ENCODE measurements at regions not wholly inside any gene's neighbourhood (a gene's known extent, or its start where the extent isn't known, plus 50 kb on each side); places are given as distances from the start of the nearest gene placed in this dataset.

DNA sequence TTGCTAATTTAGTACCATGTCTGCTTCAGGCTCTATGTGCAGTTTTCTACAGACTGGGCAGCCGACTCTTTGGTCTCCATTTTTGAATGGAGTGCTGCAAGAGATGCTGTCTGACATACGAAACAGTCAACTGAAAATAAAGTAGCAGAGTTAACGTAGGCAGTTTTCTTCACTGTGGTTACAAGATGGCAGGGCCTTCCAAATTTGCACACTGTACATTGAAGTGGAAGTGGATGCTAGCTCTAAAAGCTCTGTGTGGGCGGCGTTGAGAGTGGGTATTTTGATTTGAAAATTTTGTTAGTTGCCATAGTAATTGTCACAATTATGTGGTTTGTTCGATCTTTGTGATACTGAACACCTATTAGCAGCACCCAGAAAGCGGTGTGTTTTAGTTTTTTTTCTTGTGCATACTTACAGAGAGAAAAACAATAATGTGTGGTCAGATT, 154.9 kb upstream of the ATP2B1 start:
- no peak for DNase-seq (ENCODE audit: low spot score)

- no peak for DNase-seq (ENCODE audit: low spot score)
Measured at GRCh38 chr12:89862511-89863445, 154.1 kb upstream of the ATP2B1 start.

- no peak for DNase-seq (ENCODE audit: low spot score)
Measured at GRCh38 chr12:89861086-89861485, 152.4 kb upstream of the ATP2B1 start.

DNA sequence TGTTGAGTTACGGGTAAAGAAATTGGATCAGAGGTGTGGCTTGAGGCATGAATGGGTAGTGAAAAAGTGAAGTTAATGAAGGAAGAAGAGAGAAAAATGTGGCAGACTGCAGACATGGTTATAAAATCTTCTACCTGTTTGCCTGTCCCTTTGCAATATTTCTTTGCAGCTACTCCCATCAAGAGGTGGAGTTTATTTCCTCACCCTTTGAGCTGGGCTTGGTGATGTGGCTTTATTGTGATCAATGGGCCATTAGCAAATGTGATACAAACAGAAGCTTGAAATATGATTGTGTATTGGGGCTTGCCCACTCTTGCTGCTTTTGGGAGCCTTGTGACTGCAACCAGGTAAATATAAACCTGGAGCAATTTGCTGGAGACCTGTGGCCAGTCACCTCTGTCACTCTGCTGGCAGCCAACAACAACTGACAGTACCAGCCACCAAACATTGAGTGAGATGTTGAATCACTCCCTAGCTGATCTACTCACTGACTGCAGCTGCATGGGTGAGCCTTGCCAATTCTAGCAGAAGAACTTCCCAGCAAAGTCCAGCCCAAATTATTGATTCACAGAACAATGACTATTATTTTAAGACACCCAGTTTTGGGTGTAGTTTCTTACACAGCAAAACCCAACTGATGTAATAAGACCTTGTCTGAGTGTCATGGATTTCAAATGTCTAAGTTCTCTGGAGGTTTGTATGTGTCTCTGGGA, 151.0 kb upstream of the ATP2B1 start:
- no peak for DNase-seq (ENCODE audit: low spot score)

DNA sequence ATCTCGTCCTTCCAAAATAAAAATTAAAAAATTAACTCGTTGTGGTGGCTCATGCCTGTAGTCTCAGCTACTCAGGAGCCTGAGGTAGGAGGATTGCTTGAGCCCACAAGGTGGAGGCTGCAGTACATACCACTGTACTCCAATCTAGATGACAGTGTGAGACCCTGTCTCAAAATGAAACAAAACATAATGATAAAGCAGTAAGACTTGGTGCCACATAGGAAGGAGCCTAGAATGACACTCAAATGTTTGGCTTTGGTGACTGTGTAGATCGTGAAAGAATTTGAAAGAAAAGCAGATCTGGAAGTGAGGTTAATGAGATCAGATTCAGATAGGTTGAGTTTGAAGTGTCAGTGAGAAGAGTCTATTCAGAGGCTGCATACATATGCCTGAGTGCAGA, 150.1 kb upstream of the ATP2B1 start:
- no peak for DNase-seq (ENCODE audit: low spot score)

GRCh38 chr12:89857652-89858274, 149.1 kb upstream of the ATP2B1 start:
- no peak for DNase-seq (ENCODE audit: low spot score)

DNA sequence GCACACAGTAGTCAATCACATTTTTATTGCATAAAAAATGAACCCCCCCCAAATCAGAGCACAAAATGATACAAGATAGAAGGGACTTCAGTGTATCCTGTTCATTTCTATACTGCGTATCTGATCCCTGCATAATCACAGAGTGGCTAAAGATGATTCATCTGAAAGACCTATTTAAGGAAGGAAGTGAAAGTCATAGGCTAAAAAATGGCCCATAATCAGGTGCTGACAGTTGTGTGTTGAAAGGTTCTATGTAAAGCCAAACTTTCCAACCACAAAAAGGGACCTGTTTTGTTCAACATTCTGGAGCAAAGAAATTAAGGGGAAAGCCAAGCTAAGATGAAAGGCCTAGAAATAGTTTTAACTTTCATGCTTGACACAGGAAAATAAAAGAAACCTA, 147.8 kb upstream of the ATP2B1 start:
- DNase-seq (ENCODE audit: low spot score): no peak

DNA sequence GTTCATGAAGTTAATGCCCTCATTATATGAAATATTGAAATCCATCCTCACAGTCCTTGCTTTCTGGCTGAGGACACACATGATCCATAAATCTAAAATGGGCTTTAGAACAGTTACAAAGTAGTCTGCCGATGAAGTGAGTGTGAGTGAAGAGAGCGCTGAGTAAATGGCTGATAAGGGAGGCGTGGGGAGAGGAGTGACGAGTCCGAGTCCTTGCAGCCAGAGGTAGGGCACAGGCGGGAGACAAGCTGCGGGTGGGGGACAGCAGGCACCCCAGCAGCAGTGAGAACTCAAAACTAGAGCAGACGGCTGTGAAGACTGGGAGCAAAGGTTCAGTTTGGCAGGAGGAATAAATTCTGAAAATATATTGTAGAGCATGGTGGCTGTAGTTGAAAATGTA, 140.1 kb upstream of the ATP2B1 start:
- DNase-seq (ENCODE audit: low spot score): no peak

DNA sequence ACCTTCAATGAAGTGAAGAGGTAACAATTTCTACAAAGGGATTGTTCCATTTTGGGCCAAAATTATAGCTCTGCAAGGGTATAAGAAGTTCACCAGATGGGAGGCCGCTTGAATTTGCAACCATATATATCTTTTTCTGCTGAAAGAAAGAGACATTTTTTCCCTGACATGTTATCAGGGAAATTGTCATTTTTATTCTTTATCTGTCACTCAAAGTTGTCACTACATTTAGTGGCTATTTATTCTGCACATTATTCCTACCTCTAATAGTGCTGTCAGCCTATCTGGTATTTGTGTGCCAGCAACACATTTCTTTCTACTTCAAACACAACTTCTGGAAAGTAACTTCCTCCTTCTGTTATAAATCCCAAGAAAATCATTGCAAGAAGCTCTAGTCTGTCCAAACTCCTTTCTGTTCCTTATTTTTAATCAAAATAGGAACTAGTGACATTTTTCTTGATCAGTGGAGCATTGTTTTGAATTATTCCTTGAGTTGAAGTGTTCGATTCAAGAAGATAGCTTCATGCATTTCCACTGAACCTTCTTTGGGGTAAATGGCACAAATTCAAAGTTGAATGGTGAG, 137.9 kb upstream of the ATP2B1 start:
- no peak for DNase-seq (ENCODE audit: low spot score)

DNA sequence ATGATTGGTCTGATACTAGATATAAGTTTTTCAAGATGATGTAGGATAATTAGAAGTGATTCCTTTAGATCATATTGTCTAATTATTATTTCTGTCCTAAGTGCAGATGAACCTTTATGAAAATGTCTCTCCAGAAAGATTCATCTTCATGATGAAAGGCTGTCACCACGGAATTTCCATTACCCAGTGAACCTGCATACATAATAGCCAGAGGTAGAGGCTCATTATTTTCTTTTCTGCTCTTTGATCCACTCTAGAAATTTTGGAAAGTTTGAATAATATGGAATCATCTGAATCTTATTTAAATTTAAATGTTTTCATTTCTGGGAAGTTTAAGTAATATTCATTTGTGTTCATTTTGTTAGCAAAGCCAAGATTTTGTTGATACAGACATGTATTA, 137.1 kb upstream of the ATP2B1 start:
- DNase-seq (ENCODE audit: low spot score): no peak

DNA sequence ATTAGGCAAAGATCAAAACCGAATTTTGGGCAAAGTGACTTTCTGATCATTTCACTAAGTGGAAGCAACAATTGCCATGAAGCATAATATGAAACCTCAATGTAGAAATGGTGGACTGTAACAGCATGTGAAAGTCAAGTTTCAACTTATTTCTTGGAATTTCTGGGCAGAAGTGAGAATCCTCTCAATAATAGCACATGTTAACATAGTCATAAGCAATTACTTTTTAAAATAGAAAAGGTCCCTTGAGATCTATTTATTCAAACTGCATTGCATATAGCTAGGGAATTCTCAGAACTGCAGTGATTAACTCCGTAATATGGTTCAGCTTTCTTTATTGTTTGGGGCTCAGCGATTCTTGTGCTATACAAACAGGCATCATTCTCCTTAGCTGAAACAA, 136.7 kb upstream of the ATP2B1 start:
- no peak for DNase-seq (ENCODE audit: low spot score)

- DNase-seq (ENCODE audit: low spot score): no peak
Measured at GRCh38 chr12:89844539-89844938, 135.9 kb upstream of the ATP2B1 start.

DNA sequence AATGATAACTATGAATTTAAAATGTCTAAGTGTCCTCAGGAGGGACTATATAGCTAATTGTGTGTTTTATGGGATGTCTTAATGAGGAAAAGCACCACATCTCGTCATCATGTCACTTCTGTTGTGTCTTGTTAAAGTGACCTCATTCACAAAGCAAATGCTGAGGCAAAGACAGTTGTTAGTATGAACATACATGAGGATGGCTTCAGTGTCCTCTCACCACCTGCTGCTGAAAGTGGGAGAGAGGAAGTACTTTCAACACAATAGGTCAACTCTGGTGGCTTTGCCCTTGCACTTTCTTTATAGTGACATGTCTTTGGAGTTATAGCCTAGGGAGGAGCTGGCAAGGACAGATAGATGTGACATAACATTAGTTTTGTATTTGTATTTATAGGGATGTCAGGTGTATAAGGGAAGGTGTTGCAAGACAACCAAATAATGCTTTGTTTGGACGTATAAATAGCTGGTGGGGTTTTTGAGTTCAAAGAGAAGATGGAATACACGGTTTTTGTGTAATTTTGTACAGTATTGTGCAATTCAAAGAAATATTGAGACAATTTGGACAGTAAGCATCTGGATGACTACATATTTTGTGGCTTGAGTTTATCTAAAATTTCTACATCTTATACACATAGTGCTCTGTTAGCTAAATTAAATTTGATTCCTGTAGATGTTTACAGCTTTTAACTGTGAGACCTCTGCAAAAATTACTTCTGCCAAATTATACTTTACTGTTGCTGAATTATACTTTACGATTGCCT, 131.7 kb upstream of the ATP2B1 start:
- DNase-seq (ENCODE audit: low spot score): no peak

DNA sequence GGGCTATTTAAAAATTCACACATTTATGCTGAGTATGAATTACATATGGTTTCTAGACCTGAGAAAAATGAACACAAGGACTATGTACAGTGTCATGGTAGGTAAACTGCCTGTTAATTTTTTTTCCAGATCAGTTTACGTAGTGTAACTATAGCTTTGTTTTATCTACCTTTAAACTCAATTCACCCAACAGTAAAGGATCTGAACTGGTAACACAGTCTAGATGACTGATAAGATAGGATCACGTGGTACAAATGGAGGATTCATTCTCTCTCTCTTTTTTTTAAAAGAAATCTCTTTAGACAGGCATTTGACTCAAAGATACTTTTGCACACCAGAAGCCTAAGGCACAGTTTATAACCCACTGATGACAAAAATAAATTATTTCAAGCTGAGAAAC, 130.8 kb upstream of the ATP2B1 start:
- no peak for DNase-seq (ENCODE audit: low spot score)

DNA sequence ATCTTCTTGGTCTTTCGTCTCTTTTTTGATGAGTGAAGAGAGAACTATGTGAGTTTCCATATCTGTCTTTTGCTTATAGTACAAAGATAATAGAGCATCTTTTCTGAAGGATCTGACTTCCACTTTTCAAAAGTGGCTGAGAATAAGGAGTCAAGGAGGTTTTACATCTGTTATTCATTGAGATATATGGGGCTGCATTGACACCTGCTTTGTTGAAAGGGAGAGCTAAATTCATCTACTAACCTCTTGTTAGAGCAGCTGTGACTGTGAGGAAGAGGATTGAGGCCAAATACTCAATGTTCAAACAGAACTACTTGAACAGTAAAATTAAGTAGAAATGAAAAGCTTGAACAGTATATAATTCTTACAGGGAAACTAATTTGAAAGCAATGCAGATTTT, 130.2 kb upstream of the ATP2B1 start:
- no peak for DNase-seq (ENCODE audit: low spot score)

GRCh38 chr12:89836026-89836425, 127.4 kb upstream of the ATP2B1 start:
- no peak for DNase-seq (ENCODE audit: low spot score)

DNA sequence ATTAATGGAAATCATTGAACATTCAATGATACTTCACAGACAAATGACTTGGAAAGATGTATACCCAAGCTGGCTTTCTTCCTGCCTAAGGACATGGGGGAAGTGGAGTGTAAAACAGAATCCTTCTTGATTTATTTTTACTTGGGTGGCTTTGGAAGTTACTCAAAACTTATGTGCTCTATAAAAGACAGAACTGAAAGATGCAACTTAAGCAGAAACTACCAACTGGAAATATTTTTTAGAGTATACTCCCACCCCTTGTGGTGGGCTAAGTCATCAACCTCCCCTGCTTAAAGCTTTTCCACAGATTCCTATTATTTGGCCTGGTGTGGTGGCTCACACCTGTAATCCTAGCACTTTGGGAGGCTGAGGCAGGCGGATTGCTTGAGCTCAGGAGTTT, 126.0 kb upstream of the ATP2B1 start:
- DNase-seq (ENCODE audit: low spot score): no peak

DNA sequence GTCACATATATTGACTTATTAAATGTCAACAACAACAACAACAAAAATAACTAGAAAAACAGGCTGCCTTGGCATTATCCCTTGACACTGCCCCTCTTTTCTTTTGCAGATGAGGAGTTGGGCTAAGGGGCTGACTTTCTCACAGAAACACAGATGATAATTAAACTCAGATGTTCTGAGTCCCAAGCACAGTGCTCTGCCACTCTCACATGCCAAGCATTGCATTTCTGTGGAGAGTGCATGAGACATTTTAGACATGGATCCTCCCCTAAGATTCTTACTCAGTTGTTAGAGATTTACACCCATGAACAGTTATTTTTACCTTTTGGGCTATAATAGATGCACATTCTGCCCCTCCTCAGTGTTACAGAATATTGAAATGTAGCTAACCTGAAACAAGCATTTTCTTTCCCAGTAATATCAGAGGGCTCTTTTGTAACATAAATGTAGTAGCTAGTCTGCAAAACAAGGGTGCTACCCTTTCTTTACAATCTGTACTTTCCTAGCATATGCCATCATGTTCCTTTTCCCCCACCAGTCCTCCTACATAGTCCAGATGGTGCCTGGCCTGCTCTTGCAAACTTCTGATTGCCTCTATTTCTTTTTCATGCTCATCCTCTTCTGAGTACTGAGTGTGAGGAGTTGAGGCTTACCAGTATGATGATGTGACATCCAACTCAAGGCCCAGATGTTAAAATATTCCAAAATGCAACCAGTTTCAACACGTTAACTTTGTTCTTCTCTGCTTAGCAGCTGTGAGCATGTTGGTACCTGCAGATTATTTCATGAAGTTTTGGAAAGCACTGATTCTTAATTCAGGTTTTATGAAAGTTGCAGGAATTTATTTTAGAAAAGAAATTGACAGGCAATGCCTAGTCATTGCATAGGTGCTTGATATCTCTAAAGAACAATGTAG, 125.0 kb upstream of the ATP2B1 start:
- no peak for DNase-seq (ENCODE audit: low spot score)

- DNase-seq (ENCODE audit: low spot score): no peak
Measured at GRCh38 chr12:89832336-89832735, 123.7 kb upstream of the ATP2B1 start.
